ENCODE measurements at regions not wholly inside any gene's neighbourhood (a gene's known extent, or its start where the extent isn't known, plus 50 kb on each side); places are given as distances from the start of the nearest gene placed in this dataset.
"Not testable (repeated sequence)": the region's sequence is repeated elsewhere in the genome, so short reads cannot be mapped to it uniquely, and the experiment has no call there.

GRCh38 chr17:20944014-20944865 lies 98.6 kb downstream of the USP22 start:
- intact Hi-C loops (cut with DNase I): no loop called here
- Histone ChIP-seq H3K36me3 (no peaks in the 10 kb centered on the region), H3K27me3 (replicated peaks; ENCODE audit: insufficient read depth) (no peaks in the 10 kb centered on the region), H3K9me3 (no peaks in the 10 kb centered on the region), H3K27ac (no peak overlapping the region), H3K4me1 (replicated peaks) (no peaks in the 10 kb centered on the region), H3K4me3 (no peak overlapping the region)
- WGBS: 75% methylated on average over 12 of the region's 12 CpGs
- peak; percentile 80 for DNase-seq (ENCODE audit: low spot score)
- TF ChIP-seq CTCF (IDR thresholded peaks at IDR 0.05) (peak; percentile 31 to 82 (median 55)), POLR2A (IDR thresholded peaks at IDR 0.05) (no peak), POLR2AphosphoS5 (IDR thresholded peaks at IDR 0.05) (peak; percentile 72)

- WGBS: 98% methylated on average over 5 of the region's 5 CpGs
- H3K36me3 ChIP-seq: not testable (repeated sequence)
Observed at GRCh38 chr17:20947708-20948107, 95.1 kb downstream of the USP22 start.

GRCh38 chr17:20948984-20949777 lies 93.6 kb downstream of the USP22 start:
- 71% methylated on average over 10 of the region's 10 CpGs for WGBS
- Histone ChIP-seq H3K27me3 (replicated peaks; ENCODE audit: insufficient read depth) (no peaks in the 10 kb centered on the region), H3K27ac (no peak overlapping the region), H3K4me3 (no peak overlapping the region), H3K9me3 (no peaks in the 10 kb centered on the region), H3K36me3 (no peaks in the 10 kb centered on the region), H3K4me1 (replicated peaks) (no peaks in the 10 kb centered on the region)
- intact Hi-C loops (cut with DNase I): no loop called here
- no peak for DNase-seq (ENCODE audit: low spot score)
- no peak for TF ChIP-seq CTCF (IDR thresholded peaks at IDR 0.05)
- no peak for TF ChIP-seq POLR2A (IDR thresholded peaks at IDR 0.05)
- TF ChIP-seq POLR2AphosphoS5 (IDR thresholded peaks at IDR 0.05): no peak

More at GRCh38 chr17:20947708-20948107, 95.1 kb downstream of the USP22 start:
- intact Hi-C loops (cut with DNase I); H3K4me1 ChIP-seq (replicated peaks); H3K27ac ChIP-seq; H3K9me3 ChIP-seq; H3K4me3 ChIP-seq; DNase-seq (ENCODE audit: low spot score); H3K27me3 ChIP-seq (replicated peaks; ENCODE audit: insufficient read depth): not testable (repeated sequence)

Small RNA genes lying in the stretch of these regions (small RNA-seq; reads per million reads assigned to genes)
- gene AC087499.6 (0 reads per million in 2 donors), gene RNU6-1178P (0 reads per million in 2 donors)

All from prostate gland (tissue), 2 donors.